Bronchial epithelial cell (primary cell): ENCODE measurements at regions not wholly inside any gene's neighbourhood (a gene's known extent, or its start where the extent isn't known, plus 50 kb on each side); places are given as distances from the start of the nearest gene placed in this dataset.
"Not testable (repeated sequence)": the region's sequence is repeated elsewhere in the genome, so short reads cannot be mapped to it uniquely, and the experiment has no call there.

Experiments
- DNase-seq: peaks from one replicate; pipeline ENCODE4 v3.0.0-alpha.2; 2010; ENCODE audit warnings: low read depth
- FAIRE-seq: peaks from 2 replicates; lab custom pipeline; 2011; peaks lifted over from hg19 to GRCh38; lab: Jason Lieb, UNC
- H3K27me3 ChIP-seq: 2 replicates; pipeline ENCODE4 v1.5.1; 2011; ENCODE audit warnings: low read length; ENCODE audit not compliant: control insufficient read depth, insufficient read depth
- H3K36me3 ChIP-seq: 2 replicates; pipeline ENCODE4 v1.5.1; 2011; ENCODE audit warnings: low read length; ENCODE audit not compliant: control insufficient read depth, insufficient read depth
- H3K4me3 ChIP-seq: 2 replicates; pipeline ENCODE4 v1.5.1; 2011; ENCODE audit warnings: mild to moderate bottlenecking, low read depth, low read length, control low read depth
- CTCF ChIP-seq: IDR thresholded peaks from 2 replicates; pipeline ENCODE4 v1.5.1; 2011; ENCODE audit warnings: mild to moderate bottlenecking, moderate library complexity, low read length, control low read depth, inconsistent platforms; ENCODE audit not compliant: insufficient read depth, severe bottlenecking

DNA sequence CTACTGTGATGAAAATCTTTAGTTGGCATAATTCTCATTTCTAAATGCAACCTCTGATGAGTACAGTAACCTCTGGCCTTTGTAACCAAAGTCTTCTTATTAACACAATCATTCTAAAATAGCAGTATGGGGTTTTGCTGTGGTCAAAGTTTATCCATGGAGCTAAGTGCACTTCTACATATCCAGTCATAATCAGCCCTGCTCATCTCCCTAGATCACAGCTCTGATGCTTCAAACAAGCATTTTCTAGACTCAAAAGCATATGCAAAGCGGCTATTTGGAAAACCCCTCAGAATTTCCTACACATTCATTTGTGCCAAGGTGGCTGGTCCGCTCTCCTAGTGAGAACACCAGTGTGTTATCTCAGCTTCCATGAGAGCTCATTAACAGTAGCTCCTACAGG, 418.6 kb downstream of the MRPL39 start:
- no peak overlapping the region for H3K4me3 ChIP-seq
- FAIRE-seq, result no peak

GRCh38 chr21:25186273-25186672, 421.0 kb downstream of the MRPL39 start:
- H3K4me3 ChIP-seq, result no peak overlapping the region
- no peaks in the 10 kb centered on the region for H3K27me3 ChIP-seq
- no peaks in the 10 kb centered on the region for H3K36me3 ChIP-seq
- TF ChIP-seq CTCF, result no peak
- no peak for DNase-seq
- no peak for FAIRE-seq

More for the DNA sequence above, 418.6 kb downstream of the MRPL39 start:
- no peak for TF ChIP-seq CTCF
- Histone ChIP-seq H3K27me3 (no peaks in the 10 kb centered on the region), H3K36me3 (no peaks in the 10 kb centered on the region)
- DNase-seq, result no peak

DNA sequence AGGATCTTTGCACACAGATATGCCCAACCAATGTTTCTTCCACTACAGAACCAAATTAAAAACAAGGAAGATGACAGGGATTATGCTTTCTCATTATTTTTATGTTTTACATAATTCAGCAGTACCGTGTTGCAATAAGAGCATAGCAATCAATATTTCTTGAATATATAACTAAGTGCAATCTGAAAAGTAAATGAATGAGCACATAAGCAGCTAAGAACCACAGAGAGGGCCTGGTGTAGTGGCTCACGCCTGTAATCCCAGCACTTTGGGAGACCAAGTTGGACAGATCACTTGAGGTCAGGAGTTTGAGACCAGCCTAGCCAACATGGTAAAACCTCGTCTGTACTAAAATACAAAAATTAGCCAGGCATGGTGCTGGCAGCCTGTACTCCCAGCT, 423.7 kb downstream of the MRPL39 start:
- no peak for FAIRE-seq
- no peak for DNase-seq
- TF ChIP-seq CTCF, result no peak
- no peaks in the 10 kb centered on the region for H3K27me3 ChIP-seq
- H3K36me3 ChIP-seq, result no peaks in the 10 kb centered on the region
- no peak overlapping the region for H3K4me3 ChIP-seq

DNA sequence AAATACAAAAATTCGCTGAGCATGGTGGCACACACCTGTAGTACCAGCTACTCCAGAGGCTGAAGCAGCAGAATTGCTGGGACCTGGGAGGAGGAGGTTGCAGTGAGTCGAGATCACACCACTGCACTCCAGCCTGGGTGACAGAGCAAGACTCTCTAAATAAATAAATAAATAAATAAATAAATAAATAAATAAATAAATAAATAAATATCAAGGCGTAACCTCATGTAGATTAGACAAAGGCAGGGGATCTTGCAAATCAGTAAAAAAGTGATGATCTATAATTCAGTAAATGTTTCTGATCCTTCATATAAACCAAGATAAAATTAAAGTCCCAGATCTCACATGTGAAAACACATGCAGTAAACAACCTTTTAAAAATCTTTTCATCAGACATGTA, 425.6 kb downstream of the MRPL39 start:
- not testable (repeated sequence) for H3K36me3 ChIP-seq, H3K4me3 ChIP-seq, DNase-seq, FAIRE-seq, H3K27me3 ChIP-seq

GRCh38 chr21:25179116-25179515, 428.2 kb downstream of the MRPL39 start:
- no peak for TF ChIP-seq CTCF
- Histone ChIP-seq H3K4me3 (no peak overlapping the region), H3K27me3 (no peaks in the 10 kb centered on the region), H3K36me3 (no peaks in the 10 kb centered on the region)
- DNase-seq (no peak), FAIRE-seq (no peak)

DNA sequence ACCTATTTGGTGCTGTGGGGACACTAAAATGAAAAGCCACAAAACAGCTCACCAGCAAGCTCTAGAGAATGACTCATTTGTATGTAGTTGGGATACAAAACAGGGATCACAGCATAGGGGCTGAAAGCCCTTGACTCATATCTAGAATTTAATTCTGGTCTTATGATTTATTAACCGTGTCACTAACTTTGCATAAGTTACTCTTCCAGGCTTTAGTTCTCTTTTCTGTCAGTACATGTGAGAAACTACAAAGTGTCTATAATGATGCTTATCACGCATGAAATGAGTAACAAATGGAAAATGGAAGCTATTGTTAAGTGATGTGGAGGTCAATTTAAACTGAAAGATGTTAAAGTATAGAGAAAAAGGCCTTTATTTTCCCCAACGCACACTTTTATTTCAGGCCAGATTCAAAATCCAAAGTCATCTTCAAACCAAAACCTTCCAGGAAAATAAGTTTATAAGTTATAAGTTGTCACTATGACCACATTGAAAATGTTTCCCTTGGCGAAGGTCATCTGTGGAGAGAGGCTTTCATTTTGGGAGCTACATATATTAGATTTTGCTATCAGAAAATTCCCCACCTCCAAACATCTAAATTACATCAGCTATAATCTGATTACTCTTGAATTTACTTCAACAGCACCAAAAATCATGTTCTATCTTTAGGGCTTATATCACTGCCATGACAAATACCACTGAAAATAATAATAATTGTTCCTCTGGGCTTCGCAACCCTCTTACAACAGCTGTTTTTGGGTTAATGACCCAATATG, 430.5 kb downstream of the MRPL39 start:
- FAIRE-seq (no peak), DNase-seq (no peak)
- no peak overlapping the region for H3K4me3 ChIP-seq
- TF ChIP-seq CTCF, result no peak
- no peaks in the 10 kb centered on the region for H3K27me3 ChIP-seq
- no peaks in the 10 kb centered on the region for H3K36me3 ChIP-seq
